ENCODE measurements at regions not wholly inside any gene's neighbourhood (a gene's known extent, or its start where the extent isn't known, plus 50 kb on each side); places are given as distances from the start of the nearest gene placed in this dataset.

- no peaks in the 10 kb centered on the region for H3K9me3 ChIP-seq (ENCODE audit: control insufficient read depth in 3 of 3, low read length in 3 of 3)
- H3K4me3 ChIP-seq (ENCODE audit: low read length in 3 of 3): no peak overlapping the region
- no peak overlapping the region for H3K27ac ChIP-seq (ENCODE audit: low read depth, low read length)
- H3K36me3 ChIP-seq (ENCODE audit: control insufficient read depth in 3 of 3, insufficient read depth in 3 of 3, low read length in 3 of 3): no peaks in the 10 kb centered on the region
- H3K9ac ChIP-seq (ENCODE audit: low read depth in 1 of 3, low read length in 3 of 3): no peak overlapping the region
- H3K4me1 ChIP-seq (ENCODE audit: control insufficient read depth in 3 of 3, insufficient read depth in 3 of 3, low read length in 3 of 3): peaks cover 8 to 33% (median 12%) of the 10 kb centered on the region in 3 donors
- H3K27me3 ChIP-seq (ENCODE audit: control insufficient read depth in 3 of 3, insufficient read depth in 3 of 3, low read length in 3 of 3): no peaks in the 10 kb centered on the region
Observed at GRCh38 chrX:150148749-150149672, 210.7 kb upstream of the EOLA2 start.

GRCh38 chrX:150150076-150150779, 211.9 kb upstream of the EOLA2 start:
- Histone ChIP-seq H3K4me3 (ENCODE audit: low read length in 3 of 3) (no peak overlapping the region), H3K9ac (ENCODE audit: low read depth in 1 of 3, low read length in 3 of 3) (no peak overlapping the region), H3K27ac (ENCODE audit: low read depth, low read length) (no peak overlapping the region), H3K9me3 (ENCODE audit: control insufficient read depth in 3 of 3, low read length in 3 of 3) (no peaks in the 10 kb centered on the region), H3K36me3 (ENCODE audit: control insufficient read depth in 3 of 3, insufficient read depth in 3 of 3, low read length in 3 of 3) (no peaks in the 10 kb centered on the region), H3K27me3 (ENCODE audit: control insufficient read depth in 3 of 3, insufficient read depth in 3 of 3, low read length in 3 of 3) (no peaks in the 10 kb centered on the region), H3K4me1 (ENCODE audit: control insufficient read depth in 3 of 3, insufficient read depth in 3 of 3, low read length in 3 of 3) (peaks cover 8 to 33% (median 12%) of the 10 kb centered on the region in 3 donors)

DNA sequence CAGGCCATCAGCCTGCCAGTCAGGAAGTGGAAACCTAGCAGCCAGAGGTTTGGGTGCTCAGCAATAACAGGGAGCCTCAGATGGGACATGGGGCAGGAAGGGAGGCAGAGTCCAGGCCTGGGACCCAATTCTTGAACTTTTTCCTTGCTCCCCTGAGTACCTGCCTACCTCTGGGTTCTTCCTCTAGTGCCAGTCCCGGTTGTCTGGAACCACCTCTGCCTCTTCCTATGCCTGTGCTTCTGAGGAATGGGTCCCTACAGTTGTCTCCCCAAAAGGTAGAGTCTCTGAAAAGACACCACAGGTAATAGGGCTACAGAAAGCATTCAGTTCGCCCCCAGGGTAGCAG, 212.4 kb upstream of the MAMLD1 start:
- no peak overlapping the region for H3K27ac ChIP-seq (ENCODE audit: low read depth, low read length)
- no peak overlapping the region for H3K4me3 ChIP-seq (ENCODE audit: low read length in 3 of 3)
- no peak overlapping the region for H3K9ac ChIP-seq (ENCODE audit: low read depth in 1 of 3, low read length in 3 of 3)
- no peaks in the 10 kb centered on the region for H3K36me3 ChIP-seq (ENCODE audit: control insufficient read depth in 3 of 3, insufficient read depth in 3 of 3, low read length in 3 of 3)
- H3K4me1 ChIP-seq (ENCODE audit: control insufficient read depth in 3 of 3, insufficient read depth in 3 of 3, low read length in 3 of 3): peaks cover 8 to 32% (median 12%) of the 10 kb centered on the region in 3 donors
- H3K27me3 ChIP-seq (ENCODE audit: control insufficient read depth in 3 of 3, insufficient read depth in 3 of 3, low read length in 3 of 3): no peaks in the 10 kb centered on the region
- no peaks in the 10 kb centered on the region for H3K9me3 ChIP-seq (ENCODE audit: control insufficient read depth in 3 of 3, low read length in 3 of 3)

DNA sequence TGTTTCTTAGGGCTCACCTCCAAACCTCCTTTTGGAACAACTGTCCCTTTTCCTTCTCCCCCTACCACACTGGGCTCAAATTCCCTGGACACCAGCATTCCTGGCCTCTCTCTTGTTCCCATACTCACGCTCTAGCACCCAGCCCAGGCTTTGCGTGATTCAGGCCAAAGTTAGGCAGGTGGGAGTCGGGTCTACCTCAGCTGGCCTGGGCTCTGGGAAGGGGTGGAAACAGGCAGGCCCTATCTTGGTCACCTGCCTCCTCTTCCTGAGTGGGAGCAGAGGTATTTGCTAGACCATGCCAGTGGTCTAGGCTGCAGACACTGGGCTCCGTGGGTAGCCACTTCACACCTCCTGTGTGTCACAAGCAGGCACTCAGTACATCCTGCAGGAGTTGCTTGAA, 211.1 kb upstream of the MAMLD1 start:
- Histone ChIP-seq H3K9ac (ENCODE audit: low read depth in 1 of 3, low read length in 3 of 3) (no peak overlapping the region), H3K9me3 (ENCODE audit: control insufficient read depth in 3 of 3, low read length in 3 of 3) (no peaks in the 10 kb centered on the region), H3K4me3 (ENCODE audit: low read length in 3 of 3) (no peak overlapping the region), H3K27me3 (ENCODE audit: control insufficient read depth in 3 of 3, insufficient read depth in 3 of 3, low read length in 3 of 3) (no peaks in the 10 kb centered on the region), H3K4me1 (ENCODE audit: control insufficient read depth in 3 of 3, insufficient read depth in 3 of 3, low read length in 3 of 3) (peaks cover 4 to 27% (median 9%) of the 10 kb centered on the region in 3 donors), H3K36me3 (ENCODE audit: control insufficient read depth in 3 of 3, insufficient read depth in 3 of 3, low read length in 3 of 3) (no peaks in the 10 kb centered on the region), H3K27ac (ENCODE audit: low read depth, low read length) (no peak overlapping the region)

- H3K27ac ChIP-seq (ENCODE audit: low read depth, low read length): no peak overlapping the region
- H3K4me1 ChIP-seq (ENCODE audit: control insufficient read depth in 3 of 3, insufficient read depth in 3 of 3, low read length in 3 of 3): peaks cover 4 to 22% (median 9%) of the 10 kb centered on the region in 3 donors
- no peak overlapping the region for H3K4me3 ChIP-seq (ENCODE audit: low read length in 3 of 3)
Observed at GRCh38 chrX:150152546-150152945, 210.6 kb upstream of the MAMLD1 start.

GRCh38 chrX:150155436-150156035, 207.6 kb upstream of the MAMLD1 start:
- H3K9me3 ChIP-seq (ENCODE audit: control insufficient read depth in 3 of 3, low read length in 3 of 3): no peaks in the 10 kb centered on the region
- H3K4me3 ChIP-seq (ENCODE audit: low read length in 3 of 3): no peak overlapping the region
- no peak overlapping the region for H3K9ac ChIP-seq (ENCODE audit: low read depth in 1 of 3, low read length in 3 of 3)
- H3K4me1 ChIP-seq (ENCODE audit: control insufficient read depth in 3 of 3, insufficient read depth in 3 of 3, low read length in 3 of 3): peaks cover 1 to 3% (median 3%) of the 10 kb centered on the region in 3 donors
- H3K27ac ChIP-seq (ENCODE audit: low read depth, low read length): no peak overlapping the region
- no peaks in the 10 kb centered on the region for H3K36me3 ChIP-seq (ENCODE audit: control insufficient read depth in 3 of 3, insufficient read depth in 3 of 3, low read length in 3 of 3)
- H3K27me3 ChIP-seq (ENCODE audit: control insufficient read depth in 3 of 3, insufficient read depth in 3 of 3, low read length in 3 of 3): no peaks in the 10 kb centered on the region

More at GRCh38 chrX:150152546-150152945, 210.6 kb upstream of the MAMLD1 start:
- Histone ChIP-seq H3K36me3 (ENCODE audit: control insufficient read depth in 3 of 3, insufficient read depth in 3 of 3, low read length in 3 of 3) (no peaks in the 10 kb centered on the region), H3K9me3 (ENCODE audit: control insufficient read depth in 3 of 3, low read length in 3 of 3) (no peaks in the 10 kb centered on the region), H3K9ac (ENCODE audit: low read depth in 1 of 3, low read length in 3 of 3) (no peak overlapping the region), H3K27me3 (ENCODE audit: control insufficient read depth in 3 of 3, insufficient read depth in 3 of 3, low read length in 3 of 3) (no peaks in the 10 kb centered on the region)

- Histone ChIP-seq H3K4me1 (ENCODE audit: control insufficient read depth in 3 of 3, insufficient read depth in 3 of 3, low read length in 3 of 3) (peaks cover 0 to 3% (median 0%) of the 10 kb centered on the region in 3 donors), H3K9me3 (ENCODE audit: control insufficient read depth in 3 of 3, low read length in 3 of 3) (no peaks in the 10 kb centered on the region), H3K36me3 (ENCODE audit: control insufficient read depth in 3 of 3, insufficient read depth in 3 of 3, low read length in 3 of 3) (no peaks in the 10 kb centered on the region), H3K27ac (ENCODE audit: low read depth, low read length) (no peak overlapping the region), H3K9ac (ENCODE audit: low read depth in 1 of 3, low read length in 3 of 3) (no peak overlapping the region), H3K27me3 (ENCODE audit: control insufficient read depth in 3 of 3, insufficient read depth in 3 of 3, low read length in 3 of 3) (no peaks in the 10 kb centered on the region), H3K4me3 (ENCODE audit: low read length in 3 of 3) (no peak overlapping the region)
Observed at GRCh38 chrX:150156615-150157014, 206.5 kb upstream of the MAMLD1 start.

GRCh38 chrX:150157291-150157690, 205.8 kb upstream of the MAMLD1 start:
- H3K4me3 ChIP-seq (ENCODE audit: low read length in 3 of 3): no peak overlapping the region
- H3K27me3 ChIP-seq (ENCODE audit: control insufficient read depth in 3 of 3, insufficient read depth in 3 of 3, low read length in 3 of 3): no peaks in the 10 kb centered on the region
- no peak overlapping the region for H3K9ac ChIP-seq (ENCODE audit: low read depth in 1 of 3, low read length in 3 of 3)
- H3K9me3 ChIP-seq (ENCODE audit: control insufficient read depth in 3 of 3, low read length in 3 of 3): no peaks in the 10 kb centered on the region
- H3K36me3 ChIP-seq (ENCODE audit: control insufficient read depth in 3 of 3, insufficient read depth in 3 of 3, low read length in 3 of 3): no peaks in the 10 kb centered on the region
- peaks cover 0 to 3% (median 0%) of the 10 kb centered on the region in 3 donors for H3K4me1 ChIP-seq (ENCODE audit: control insufficient read depth in 3 of 3, insufficient read depth in 3 of 3, low read length in 3 of 3)
- H3K27ac ChIP-seq (ENCODE audit: low read depth, low read length): no peak overlapping the region

DNA sequence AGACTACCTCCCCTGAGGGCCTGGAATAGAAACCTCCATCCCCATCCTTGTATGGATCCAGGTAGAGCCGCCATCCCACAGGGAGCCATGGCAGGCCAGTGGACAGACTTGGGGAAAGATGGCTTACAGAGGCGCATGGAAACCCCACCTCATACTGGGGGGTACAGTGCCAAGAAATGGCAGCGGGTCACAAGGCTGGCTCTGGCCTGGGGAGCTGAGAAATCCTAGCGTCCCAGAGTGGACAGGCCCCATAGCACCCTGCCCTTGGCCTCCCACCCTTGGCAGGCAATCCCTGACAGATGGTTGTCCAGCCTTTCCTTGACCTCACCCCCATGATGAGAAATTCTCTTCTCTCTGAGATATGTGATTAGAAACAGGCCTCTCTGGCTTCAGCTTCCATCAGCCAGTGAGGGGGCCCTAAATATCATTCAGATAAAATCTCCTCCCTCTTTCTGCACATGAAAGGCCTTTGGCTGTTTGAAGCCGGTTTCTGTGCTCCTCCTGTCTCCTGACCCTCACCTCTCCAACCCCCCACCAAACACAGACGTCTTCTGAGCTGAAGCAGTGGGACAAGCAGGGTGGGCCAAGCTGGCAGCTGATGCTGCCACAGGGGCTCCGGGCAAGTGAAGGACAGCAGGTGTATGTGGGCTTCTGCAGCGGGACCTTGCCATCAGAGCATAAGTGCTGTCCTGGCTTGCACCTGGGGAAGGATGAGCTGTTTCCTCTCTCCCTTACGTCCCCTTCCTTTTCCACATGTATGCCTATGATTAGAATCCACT, 204.4 kb upstream of the MAMLD1 start:
- no peak overlapping the region for H3K4me3 ChIP-seq (ENCODE audit: low read length in 3 of 3)
- no peak overlapping the region for H3K9ac ChIP-seq (ENCODE audit: low read depth in 1 of 3, low read length in 3 of 3)
- H3K36me3 ChIP-seq (ENCODE audit: control insufficient read depth in 3 of 3, insufficient read depth in 3 of 3, low read length in 3 of 3): no peaks in the 10 kb centered on the region
- peaks cover 0 to 3% (median 0%) of the 10 kb centered on the region in 3 donors for H3K4me1 ChIP-seq (ENCODE audit: control insufficient read depth in 3 of 3, insufficient read depth in 3 of 3, low read length in 3 of 3)
- no peaks in the 10 kb centered on the region for H3K9me3 ChIP-seq (ENCODE audit: control insufficient read depth in 3 of 3, low read length in 3 of 3)
- no peaks in the 10 kb centered on the region for H3K27me3 ChIP-seq (ENCODE audit: control insufficient read depth in 3 of 3, insufficient read depth in 3 of 3, low read length in 3 of 3)
- no peak overlapping the region for H3K27ac ChIP-seq (ENCODE audit: low read depth, low read length)
